ENCODE measurements at regions not wholly inside any gene's neighbourhood (a gene's known extent, or its start where the extent isn't known, plus 50 kb on each side); places are given as distances from the start of the nearest gene placed in this dataset.

GRCh38 chr4:104642521-104642920 is 147.8 kb upstream of the CXXC4 start:
- no peak for TF ChIP-seq CTCF (IDR thresholded peaks at IDR 0.05)
- TF ChIP-seq POLR2A (IDR thresholded peaks at IDR 0.05) = no peak

All from adrenal gland (tissue), 5 donors.